Neural progenitor cell (in vitro differentiated cells): ENCODE measurements at regions not wholly inside any gene's neighbourhood (a gene's known extent, or its start where the extent isn't known, plus 50 kb on each side); places are given as distances from the start of the nearest gene placed in this dataset.

ENCODE experiments used
- DNase-seq: peaks from one replicate; pipeline ENCODE4 v3.0.0-alpha.2; 2016; ENCODE audit warnings: low spot score
- H2AFZ ChIP-seq: fragments of 200-600 bp; sonication (generic); replicated peaks from 2 replicates; pipeline ENCODE4 v1.6.1; 2016; ENCODE audit warnings: antibody characterized with exemption
- H3F3A ChIP-seq: fragments of 200-600 bp; sonication (generic); 2 replicates; pipeline ENCODE4 v1.6.1; 2016; ENCODE audit warnings: antibody characterized with exemption, low read depth
- H3K27ac ChIP-seq: fragments of 200-600 bp; sonication (generic); 2 replicates; pipeline ENCODE4 v1.5.1; 2016; ENCODE audit warnings: mild to moderate bottlenecking
- H3K27me3 ChIP-seq: fragments of 200-600 bp; sonication (generic); 2 replicates; pipeline ENCODE4 v1.6.1; 2016; ENCODE audit warnings: mild to moderate bottlenecking, moderate library complexity
- H3K36me3 ChIP-seq: fragments of 200-600 bp; sonication (generic); 2 replicates; pipeline ENCODE4 v1.5.1; 2016
- H3K4me1 ChIP-seq: fragments of 200-600 bp; sonication (generic); 2 replicates; pipeline ENCODE4 v1.6.1; 2016; ENCODE audit warnings: mixed run types
- H3K4me2 ChIP-seq: fragments of 200-600 bp; sonication (generic); 2 replicates; pipeline ENCODE4 v1.6.1; 2016
- H3K4me3 ChIP-seq: fragments of 200-600 bp; sonication (generic); 2 replicates; pipeline ENCODE4 v1.5.1; 2016
- H3K79me2 ChIP-seq: fragments of 200-600 bp; sonication (generic); 2 replicates; pipeline ENCODE4 v1.6.1; 2016; ENCODE audit warnings: low read depth
- H3K9ac ChIP-seq: fragments of 200-600 bp; sonication (generic); 2 replicates; pipeline ENCODE4 v1.6.1; 2016
- H3K9me3 ChIP-seq: fragments of 200-600 bp; sonication (generic); 2 replicates; pipeline ENCODE4 v1.5.1; 2016; ENCODE audit warnings: low read depth
- H4K20me1 ChIP-seq: fragments of 200-600 bp; sonication (generic); 2 replicates; pipeline ENCODE4 v1.6.1; 2016; ENCODE audit warnings: low read depth
- H3K27ac Mint-ChIP-seq: 3 replicates; pipeline ENCODE4 v1.8.0; 2021; ENCODE audit warnings: mixed read lengths
- H3K27me3 Mint-ChIP-seq: 2 replicates; pipeline ENCODE4 v1.8.0; 2022; ENCODE audit warnings: low read depth, mild to moderate bottlenecking, inconsistent platforms, moderate library complexity, mixed read lengths; ENCODE audit not compliant: insufficient read depth
- H3K36me3 Mint-ChIP-seq: 3 replicates; pipeline ENCODE4 v1.8.0; 2021; ENCODE audit warnings: mixed read lengths
- H3K4me1 Mint-ChIP-seq: 3 replicates; pipeline ENCODE4 v1.8.0; 2021; ENCODE audit warnings: mixed read lengths
- H3K4me3 Mint-ChIP-seq: 3 replicates; pipeline ENCODE4 v1.8.0; 2021; ENCODE audit warnings: mild to moderate bottlenecking, moderate library complexity, mixed read lengths
- H3K9me3 Mint-ChIP-seq: 3 replicates; pipeline ENCODE4 v1.8.0; 2020; ENCODE audit warnings: mixed read lengths
- EZH2 ChIP-seq: fragments of 200-600 bp; sonication (generic); IDR thresholded peaks from 2 replicates; pipeline ENCODE4 v1.6.1; 2017; ENCODE audit warnings: antibody characterized with exemption, mild to moderate bottlenecking, moderate library complexity
- EZH2phosphoT487 ChIP-seq: fragments of 200-600 bp; sonication (generic); IDR thresholded peaks from 2 replicates; pipeline ENCODE4 v1.6.1; 2017; ENCODE audit warnings: antibody characterized with exemption
- TF ChIP-seq, protein P1 (sequence below): fragments of 200-600 bp; sonication (generic); IDR thresholded peaks from 2 replicates; pipeline ENCODE4 v1.5.1; 2017; ENCODE audit warnings: antibody characterized with exemption, mild to moderate bottlenecking

DNA sequence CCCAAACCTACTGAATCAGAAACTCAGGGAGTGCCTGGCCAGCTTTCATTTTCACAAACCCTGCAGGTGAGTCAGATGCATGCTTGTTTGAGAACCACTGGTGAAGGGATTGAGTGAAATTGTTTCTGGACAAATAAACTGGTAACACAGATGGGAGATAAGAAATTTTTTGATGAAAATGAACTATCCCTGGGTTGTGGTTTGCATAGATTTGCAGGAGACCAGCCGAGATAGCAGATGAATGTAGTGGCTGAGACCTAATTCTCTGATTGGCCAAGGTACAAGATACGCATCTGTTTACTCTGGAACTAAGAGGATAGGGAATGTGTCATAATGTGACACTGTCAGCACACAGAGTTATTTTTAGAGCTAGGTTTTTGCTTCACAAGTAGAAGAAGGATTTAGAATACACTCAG lies 117.8 kb upstream of the NOCT start:
- Mint-ChIP-seq H3K36me3 (no peaks in the 10 kb centered on the region), H3K27ac (no peak overlapping the region), H3K9me3 (no peaks in the 10 kb centered on the region), H3K4me3 (no peak overlapping the region), H3K27me3 (peaks cover 2% of the 10 kb centered on the region), H3K4me1 (peaks cover 6% of the 10 kb centered on the region)
- no peaks in the 10 kb centered on the region for H3F3A ChIP-seq
- no peaks in the 10 kb centered on the region for H3K79me2 ChIP-seq
- TF ChIP-seq, protein P1, sequence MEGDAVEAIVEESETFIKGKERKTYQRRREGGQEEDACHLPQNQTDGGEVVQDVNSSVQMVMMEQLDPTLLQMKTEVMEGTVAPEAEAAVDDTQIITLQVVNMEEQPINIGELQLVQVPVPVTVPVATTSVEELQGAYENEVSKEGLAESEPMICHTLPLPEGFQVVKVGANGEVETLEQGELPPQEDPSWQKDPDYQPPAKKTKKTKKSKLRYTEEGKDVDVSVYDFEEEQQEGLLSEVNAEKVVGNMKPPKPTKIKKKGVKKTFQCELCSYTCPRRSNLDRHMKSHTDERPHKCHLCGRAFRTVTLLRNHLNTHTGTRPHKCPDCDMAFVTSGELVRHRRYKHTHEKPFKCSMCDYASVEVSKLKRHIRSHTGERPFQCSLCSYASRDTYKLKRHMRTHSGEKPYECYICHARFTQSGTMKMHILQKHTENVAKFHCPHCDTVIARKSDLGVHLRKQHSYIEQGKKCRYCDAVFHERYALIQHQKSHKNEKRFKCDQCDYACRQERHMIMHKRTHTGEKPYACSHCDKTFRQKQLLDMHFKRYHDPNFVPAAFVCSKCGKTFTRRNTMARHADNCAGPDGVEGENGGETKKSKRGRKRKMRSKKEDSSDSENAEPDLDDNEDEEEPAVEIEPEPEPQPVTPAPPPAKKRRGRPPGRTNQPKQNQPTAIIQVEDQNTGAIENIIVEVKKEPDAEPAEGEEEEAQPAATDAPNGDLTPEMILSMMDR, result no peak
- TF ChIP-seq EZH2, result no peak
- no peak for TF ChIP-seq EZH2phosphoT487
- no peaks in the 10 kb centered on the region for H3K9me3 ChIP-seq
- H4K20me1 ChIP-seq, result no peaks in the 10 kb centered on the region
- H3K36me3 ChIP-seq, result no peaks in the 10 kb centered on the region
- H3K4me1 ChIP-seq, result no peaks in the 10 kb centered on the region
- H2AFZ ChIP-seq, result no peak overlapping the region
- no peaks in the 10 kb centered on the region for H3K27me3 ChIP-seq
- no peak overlapping the region for H3K4me2 ChIP-seq
- no peak overlapping the region for H3K4me3 ChIP-seq
- H3K9ac ChIP-seq, result no peak overlapping the region
- no peak for DNase-seq
- H3K27ac ChIP-seq, result no peak overlapping the region

DNA sequence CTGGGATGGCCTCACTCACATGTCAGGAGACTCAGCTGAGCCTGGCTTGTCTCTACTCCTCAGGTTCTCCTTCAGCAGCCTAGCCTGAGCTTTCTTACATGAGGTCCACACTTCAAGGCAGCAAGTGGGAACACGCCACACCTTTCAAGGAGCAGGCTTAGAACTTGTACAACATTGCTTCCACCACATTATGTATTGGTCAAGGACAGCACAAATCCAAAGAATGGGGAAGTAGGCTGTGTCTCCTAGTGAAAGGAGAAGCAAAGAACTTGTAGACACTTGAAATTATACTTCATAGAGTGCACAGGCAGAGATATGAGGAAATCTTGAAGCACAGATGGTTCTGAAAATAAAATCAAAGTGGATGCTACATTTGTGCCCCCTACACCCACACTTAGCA lies 120.9 kb upstream of the NOCT start:
- H3K36me3 Mint-ChIP-seq, result no peaks in the 10 kb centered on the region
- no peak overlapping the region for H3K4me3 Mint-ChIP-seq
- H3K27ac Mint-ChIP-seq, result no peak overlapping the region
- no peaks in the 10 kb centered on the region for H3F3A ChIP-seq
- H3K9me3 ChIP-seq, result no peaks in the 10 kb centered on the region
- TF ChIP-seq EZH2phosphoT487, result no peak
- TF ChIP-seq EZH2, result no peak
- TF ChIP-seq, protein P1, result no peak
- no peaks in the 10 kb centered on the region for H3K27me3 Mint-ChIP-seq
- no peaks in the 10 kb centered on the region for H3K79me2 ChIP-seq
- H3K4me1 Mint-ChIP-seq, result peaks cover 23% of the 10 kb centered on the region
- no peaks in the 10 kb centered on the region for H4K20me1 ChIP-seq
- no peaks in the 10 kb centered on the region for H3K27me3 ChIP-seq
- H3K9ac ChIP-seq, result no peak overlapping the region
- H3K4me1 ChIP-seq, result peaks cover 16% of the 10 kb centered on the region
- H3K27ac ChIP-seq, result no peak overlapping the region
- no peak overlapping the region for H3K4me3 ChIP-seq
- H3K4me2 ChIP-seq, result no peak overlapping the region
- no peaks in the 10 kb centered on the region for H3K36me3 ChIP-seq
- no peak for DNase-seq
- H2AFZ ChIP-seq, result no peak overlapping the region
- no peaks in the 10 kb centered on the region for H3K9me3 Mint-ChIP-seq

DNA sequence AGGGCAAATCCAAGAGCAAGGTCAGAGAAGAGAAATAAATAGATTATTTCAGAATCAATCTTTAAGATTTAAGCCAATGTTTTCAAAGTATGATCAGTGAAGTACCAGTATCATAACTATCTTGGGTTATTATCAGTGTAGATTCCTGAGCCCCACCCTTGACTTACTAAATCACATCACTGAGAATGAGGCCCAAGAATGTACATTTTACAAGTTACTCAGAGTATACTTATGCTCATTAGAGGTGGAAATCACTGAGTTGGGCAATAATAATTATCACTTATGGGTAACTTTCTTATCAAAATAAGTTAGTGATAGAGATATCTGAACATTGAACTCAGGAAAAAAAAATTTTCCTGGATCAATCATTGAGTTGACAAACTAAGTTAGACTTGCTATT lies 121.6 kb upstream of the NOCT start:
- no peak overlapping the region for H3K27ac Mint-ChIP-seq
- Histone ChIP-seq H4K20me1 (no peaks in the 10 kb centered on the region), H3K27ac (no peak overlapping the region), H3K9ac (no peak overlapping the region), H3K27me3 (no peaks in the 10 kb centered on the region), H3K4me3 (no peak overlapping the region), H3K4me1 (peaks cover 16% of the 10 kb centered on the region), H3K9me3 (no peaks in the 10 kb centered on the region), H2AFZ (no peak overlapping the region), H3F3A (no peaks in the 10 kb centered on the region), H3K4me2 (no peak overlapping the region), H3K36me3 (no peaks in the 10 kb centered on the region), H3K79me2 (no peaks in the 10 kb centered on the region)
- DNase-seq, result no peak
- H3K4me3 Mint-ChIP-seq, result no peak overlapping the region
- no peaks in the 10 kb centered on the region for H3K36me3 Mint-ChIP-seq
- H3K9me3 Mint-ChIP-seq, result no peaks in the 10 kb centered on the region
- TF ChIP-seq EZH2phosphoT487 (no peak), EZH2 (no peak)
- TF ChIP-seq, protein P1, result no peak
- H3K27me3 Mint-ChIP-seq, result no peaks in the 10 kb centered on the region
- H3K4me1 Mint-ChIP-seq, result peaks cover 20% of the 10 kb centered on the region
